Keratinocyte (primary cell): ENCODE measurements at regions not wholly inside any gene's neighbourhood (a gene's known extent, or its start where the extent isn't known, plus 50 kb on each side); places are given as distances from the start of the nearest gene placed in this dataset.

ENCODE experiments used
- EZH2 ChIP-seq: IDR thresholded peaks from one replicate; pipeline ENCODE4 v1.6.1; 2012; ENCODE audit warnings: inconsistent platforms, mild to moderate bottlenecking, low read length, moderate library complexity
- TF ChIP-seq, protein P1 (sequence below), 3 experiments: IDR thresholded peaks in 1 of 3; conservative IDR thresholded peaks in 1 of 3; optimal IDR thresholded peaks in 1 of 3; 2 replicates in 2 of 3; 3 replicates in 1 of 3; pipeline versions ENCODE3 to v1.5.1; 2011; ENCODE audit warnings: low read length in 3 of 3, mild to moderate bottlenecking in 3 of 3, moderate library complexity in 2 of 3, control low read depth in 1 of 3, inconsistent platforms in 1 of 3; ENCODE audit not compliant: insufficient read depth in 2 of 3; ENCODE audit errors: extremely low read depth in 1 of 3

- TF ChIP-seq, protein P1, sequence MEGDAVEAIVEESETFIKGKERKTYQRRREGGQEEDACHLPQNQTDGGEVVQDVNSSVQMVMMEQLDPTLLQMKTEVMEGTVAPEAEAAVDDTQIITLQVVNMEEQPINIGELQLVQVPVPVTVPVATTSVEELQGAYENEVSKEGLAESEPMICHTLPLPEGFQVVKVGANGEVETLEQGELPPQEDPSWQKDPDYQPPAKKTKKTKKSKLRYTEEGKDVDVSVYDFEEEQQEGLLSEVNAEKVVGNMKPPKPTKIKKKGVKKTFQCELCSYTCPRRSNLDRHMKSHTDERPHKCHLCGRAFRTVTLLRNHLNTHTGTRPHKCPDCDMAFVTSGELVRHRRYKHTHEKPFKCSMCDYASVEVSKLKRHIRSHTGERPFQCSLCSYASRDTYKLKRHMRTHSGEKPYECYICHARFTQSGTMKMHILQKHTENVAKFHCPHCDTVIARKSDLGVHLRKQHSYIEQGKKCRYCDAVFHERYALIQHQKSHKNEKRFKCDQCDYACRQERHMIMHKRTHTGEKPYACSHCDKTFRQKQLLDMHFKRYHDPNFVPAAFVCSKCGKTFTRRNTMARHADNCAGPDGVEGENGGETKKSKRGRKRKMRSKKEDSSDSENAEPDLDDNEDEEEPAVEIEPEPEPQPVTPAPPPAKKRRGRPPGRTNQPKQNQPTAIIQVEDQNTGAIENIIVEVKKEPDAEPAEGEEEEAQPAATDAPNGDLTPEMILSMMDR (optimal IDR thresholded peaks at IDR 0.05 in 1 of 3, IDR thresholded peaks at IDR 0.05 in 1 of 3, conservative IDR thresholded peaks at IDR 0.05 in 1 of 3; ENCODE audit: extremely low read depth in 1 of 3, insufficient read depth in 2 of 3, low read length in 3 of 3), result no peak
- no peak for TF ChIP-seq EZH2
Measured at GRCh38 chr2:40797120-40797519, 345.2 kb upstream of the SLC8A1 start.
